ENCODE measurements at regions not wholly inside any gene's neighbourhood (a gene's known extent, or its start where the extent isn't known, plus 50 kb on each side); places are given as distances from the start of the nearest gene placed in this dataset.

DNA sequence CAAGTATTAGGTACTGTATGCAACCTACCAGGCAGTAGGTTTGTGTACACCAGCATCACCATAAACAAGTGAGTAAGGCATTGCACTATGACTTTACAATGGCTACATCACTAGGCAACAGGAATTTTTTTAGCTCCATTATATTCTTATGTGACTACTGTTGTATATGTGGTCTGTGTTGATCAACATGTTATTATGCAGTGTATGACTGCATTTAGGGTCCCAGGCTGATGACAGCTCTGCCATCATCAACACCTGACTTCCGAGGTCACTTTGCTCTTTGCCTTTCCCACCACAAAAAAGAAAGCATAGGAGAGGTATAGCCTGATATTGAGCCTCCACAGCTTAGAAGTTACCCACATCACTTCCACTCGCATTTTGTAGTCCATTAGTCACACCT lies 217.5 kb upstream of the PELI2 start:
- TF ChIP-seq CSDC2 (CRISPR knock-in tag; IDR thresholded peaks at IDR 0.05): no peak
- TF ChIP-seq ZFP3 (CRISPR knock-in tag; IDR thresholded peaks at IDR 0.05): no peak
- no peak for TF ChIP-seq ISL1 (CRISPR knock-in tag; IDR thresholded peaks at IDR 0.05)
- TF ChIP-seq, protein P1, sequence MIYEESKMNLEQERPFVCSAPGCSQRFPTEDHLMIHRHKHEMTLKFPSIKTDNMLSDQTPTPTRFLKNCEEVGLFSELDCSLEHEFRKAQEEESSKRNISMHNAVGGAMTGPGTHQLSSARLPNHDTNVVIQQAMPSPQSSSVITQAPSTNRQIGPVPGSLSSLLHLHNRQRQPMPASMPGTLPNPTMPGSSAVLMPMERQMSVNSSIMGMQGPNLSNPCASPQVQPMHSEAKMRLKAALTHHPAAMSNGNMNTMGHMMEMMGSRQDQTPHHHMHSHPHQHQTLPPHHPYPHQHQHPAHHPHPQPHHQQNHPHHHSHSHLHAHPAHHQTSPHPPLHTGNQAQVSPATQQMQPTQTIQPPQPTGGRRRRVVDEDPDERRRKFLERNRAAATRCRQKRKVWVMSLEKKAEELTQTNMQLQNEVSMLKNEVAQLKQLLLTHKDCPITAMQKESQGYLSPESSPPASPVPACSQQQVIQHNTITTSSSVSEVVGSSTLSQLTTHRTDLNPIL (CRISPR knock-in tag; IDR thresholded peaks at IDR 0.05; ENCODE audit: low read depth): no peak
- TF ChIP-seq TCF4 (CRISPR knock-in tag; IDR thresholded peaks at IDR 0.05; ENCODE audit: borderline replicate concordance): no peak

DNA sequence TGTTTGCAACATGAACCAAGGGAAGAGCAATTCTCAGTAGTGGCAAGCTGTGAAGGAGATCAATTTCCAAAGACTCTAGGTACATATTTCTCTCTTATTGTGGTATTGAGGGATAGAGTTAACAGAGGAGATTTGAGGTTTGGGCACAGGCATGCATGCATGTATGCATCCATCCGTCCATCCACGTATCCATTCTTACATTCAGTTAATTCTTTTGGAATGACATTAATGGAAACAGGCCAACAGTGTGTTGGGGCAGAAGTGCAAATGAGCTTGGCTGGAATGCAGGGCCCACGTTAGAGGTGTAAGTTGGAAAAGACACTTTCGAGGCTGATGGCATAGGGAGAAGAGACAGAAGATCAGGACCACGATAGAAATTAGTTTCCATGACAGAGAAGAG lies 216.9 kb upstream of the PELI2 start:
- TF ChIP-seq ZNF565 (CRISPR knock-in tag; conservative IDR thresholded peaks at IDR 0.05; ENCODE audit: low read depth) (no peak), ZFP3 (CRISPR knock-in tag; IDR thresholded peaks at IDR 0.05) (no peak), ZC3H10 (CRISPR knock-in tag; IDR thresholded peaks at IDR 0.05) (no peak), OSR1 (CRISPR knock-in tag; IDR thresholded peaks at IDR 0.05) (no peak), ISL1 (CRISPR knock-in tag; IDR thresholded peaks at IDR 0.05) (no peak), ARNTL (CRISPR knock-in tag; IDR thresholded peaks at IDR 0.05; ENCODE audit: borderline replicate concordance, low read depth) (no peak), BACH2 (CRISPR knock-in tag; IDR thresholded peaks at IDR 0.05; ENCODE audit: borderline replicate concordance) (no peak), TOX (CRISPR knock-in tag; IDR thresholded peaks at IDR 0.05; ENCODE audit: borderline replicate concordance) (no peak)
- TF ChIP-seq, protein P1 (CRISPR knock-in tag; IDR thresholded peaks at IDR 0.05; ENCODE audit: low read depth): no peak
- TF ChIP-seq, protein P2, sequence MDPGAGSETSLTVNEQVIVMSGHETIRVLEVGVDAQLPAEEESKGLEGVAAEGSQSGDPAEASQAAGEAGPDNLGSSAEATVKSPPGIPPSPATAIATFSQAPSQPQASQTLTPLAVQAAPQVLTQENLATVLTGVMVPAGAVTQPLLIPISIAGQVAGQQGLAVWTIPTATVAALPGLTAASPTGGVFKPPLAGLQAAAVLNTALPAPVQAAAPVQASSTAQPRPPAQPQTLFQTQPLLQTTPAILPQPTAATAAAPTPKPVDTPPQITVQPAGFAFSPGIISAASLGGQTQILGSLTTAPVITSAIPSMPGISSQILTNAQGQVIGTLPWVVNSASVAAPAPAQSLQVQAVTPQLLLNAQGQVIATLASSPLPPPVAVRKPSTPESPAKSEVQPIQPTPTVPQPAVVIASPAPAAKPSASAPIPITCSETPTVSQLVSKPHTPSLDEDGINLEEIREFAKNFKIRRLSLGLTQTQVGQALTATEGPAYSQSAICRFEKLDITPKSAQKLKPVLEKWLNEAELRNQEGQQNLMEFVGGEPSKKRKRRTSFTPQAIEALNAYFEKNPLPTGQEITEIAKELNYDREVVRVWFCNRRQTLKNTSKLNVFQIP (CRISPR knock-in tag; IDR thresholded peaks at IDR 0.05; ENCODE audit: borderline replicate concordance, low read depth): no peak
- ATAC-seq: no peak

More for the DNA sequence above, 217.5 kb upstream of the PELI2 start:
- no peak for ATAC-seq

DNA sequence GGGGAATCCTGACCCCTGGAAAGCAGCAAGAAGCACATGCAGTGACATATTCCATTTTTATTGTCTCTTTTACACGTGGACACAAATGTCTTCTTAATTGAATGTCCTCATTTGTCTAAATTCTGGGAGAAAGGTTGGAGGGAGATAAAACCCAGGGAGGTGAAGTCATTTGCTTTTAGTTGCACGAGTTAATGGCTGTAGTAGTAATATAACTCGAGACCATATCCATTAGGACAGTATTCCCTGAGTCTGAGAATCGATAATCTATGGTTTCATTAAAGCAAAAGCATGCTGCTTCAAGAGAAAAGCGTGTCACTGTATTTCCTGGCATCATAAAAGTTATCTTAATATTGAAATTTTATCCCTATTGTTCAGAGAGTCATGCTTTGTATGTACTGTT lies 216.0 kb upstream of the PELI2 start:
- TF ChIP-seq ZC3H10 (CRISPR knock-in tag; IDR thresholded peaks at IDR 0.05): no peak
- no peak for TF ChIP-seq OSR1 (CRISPR knock-in tag; IDR thresholded peaks at IDR 0.05)
- TF ChIP-seq ESRRG (CRISPR knock-in tag; IDR thresholded peaks at IDR 0.05): no peak
- TF ChIP-seq ARNTL (CRISPR knock-in tag; IDR thresholded peaks at IDR 0.05; ENCODE audit: borderline replicate concordance, low read depth): no peak
- TF ChIP-seq, protein P1 (CRISPR knock-in tag; IDR thresholded peaks at IDR 0.05; ENCODE audit: low read depth): no peak
- no peak for TF ChIP-seq ISL1 (CRISPR knock-in tag; IDR thresholded peaks at IDR 0.05)
- TF ChIP-seq, protein P3, sequence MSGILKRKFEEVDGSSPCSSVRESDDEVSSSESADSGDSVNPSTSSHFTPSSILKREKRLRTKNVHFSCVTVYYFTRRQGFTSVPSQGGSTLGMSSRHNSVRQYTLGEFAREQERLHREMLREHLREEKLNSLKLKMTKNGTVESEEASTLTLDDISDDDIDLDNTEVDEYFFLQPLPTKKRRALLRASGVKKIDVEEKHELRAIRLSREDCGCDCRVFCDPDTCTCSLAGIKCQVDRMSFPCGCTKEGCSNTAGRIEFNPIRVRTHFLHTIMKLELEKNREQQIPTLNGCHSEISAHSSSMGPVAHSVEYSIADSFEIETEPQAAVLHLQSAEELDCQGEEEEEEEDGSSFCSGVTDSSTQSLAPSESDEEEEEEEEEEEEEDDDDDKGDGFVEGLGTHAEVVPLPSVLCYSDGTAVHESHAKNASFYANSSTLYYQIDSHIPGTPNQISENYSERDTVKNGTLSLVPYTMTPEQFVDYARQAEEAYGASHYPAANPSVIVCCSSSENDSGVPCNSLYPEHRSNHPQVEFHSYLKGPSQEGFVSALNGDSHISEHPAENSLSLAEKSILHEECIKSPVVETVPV (CRISPR knock-in tag; IDR thresholded peaks at IDR 0.05): no peak
- TF ChIP-seq, protein P4, sequence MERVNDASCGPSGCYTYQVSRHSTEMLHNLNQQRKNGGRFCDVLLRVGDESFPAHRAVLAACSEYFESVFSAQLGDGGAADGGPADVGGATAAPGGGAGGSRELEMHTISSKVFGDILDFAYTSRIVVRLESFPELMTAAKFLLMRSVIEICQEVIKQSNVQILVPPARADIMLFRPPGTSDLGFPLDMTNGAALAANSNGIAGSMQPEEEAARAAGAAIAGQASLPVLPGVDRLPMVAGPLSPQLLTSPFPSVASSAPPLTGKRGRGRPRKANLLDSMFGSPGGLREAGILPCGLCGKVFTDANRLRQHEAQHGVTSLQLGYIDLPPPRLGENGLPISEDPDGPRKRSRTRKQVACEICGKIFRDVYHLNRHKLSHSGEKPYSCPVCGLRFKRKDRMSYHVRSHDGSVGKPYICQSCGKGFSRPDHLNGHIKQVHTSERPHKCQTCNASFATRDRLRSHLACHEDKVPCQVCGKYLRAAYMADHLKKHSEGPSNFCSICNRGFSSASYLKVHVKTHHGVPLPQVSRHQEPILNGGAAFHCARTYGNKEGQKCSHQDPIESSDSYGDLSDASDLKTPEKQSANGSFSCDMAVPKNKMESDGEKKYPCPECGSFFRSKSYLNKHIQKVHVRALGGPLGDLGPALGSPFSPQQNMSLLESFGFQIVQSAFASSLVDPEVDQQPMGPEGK (CRISPR knock-in tag; IDR thresholded peaks at IDR 0.05; ENCODE audit: borderline replicate concordance): no peak
- TF ChIP-seq, protein P2 (CRISPR knock-in tag; IDR thresholded peaks at IDR 0.05; ENCODE audit: borderline replicate concordance, low read depth): no peak
- TF ChIP-seq TOX (CRISPR knock-in tag; IDR thresholded peaks at IDR 0.05; ENCODE audit: borderline replicate concordance): no peak
- no peak for TF ChIP-seq BACH2 (CRISPR knock-in tag; IDR thresholded peaks at IDR 0.05; ENCODE audit: borderline replicate concordance)
- no peak for TF ChIP-seq ZFP30 (CRISPR knock-in tag; IDR thresholded peaks at IDR 0.05)
- ATAC-seq: no peak

Measured in SK-N-SH treated with all-trans-retinoic acid at 6 μM for 48 hours (cell line).